ENCODE measurements at regions not wholly inside any gene's neighbourhood (a gene's known extent, or its start where the extent isn't known, plus 50 kb on each side); places are given as distances from the start of the nearest gene placed in this dataset.

DNA sequence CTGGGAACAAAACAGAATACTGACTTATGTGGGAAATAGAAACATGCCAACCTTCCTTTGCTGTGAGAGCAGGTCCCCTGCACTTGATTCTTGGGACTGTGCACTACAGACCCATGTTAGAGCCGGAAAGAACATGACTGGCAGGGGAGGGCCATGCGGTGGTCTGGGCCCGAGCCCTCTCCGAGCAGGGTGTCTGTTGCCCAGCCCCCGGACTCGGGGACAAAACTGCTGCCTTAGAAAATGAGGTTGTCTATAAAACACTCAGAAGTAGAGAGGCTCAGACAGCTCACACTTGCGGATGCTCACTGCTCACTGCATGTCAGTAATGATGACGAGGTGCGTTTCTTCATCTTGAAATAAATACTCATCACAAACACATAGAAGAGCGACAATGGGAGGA, 270.7 kb upstream of the HDAC4 start:
- Histone ChIP-seq H3K36me3 (ENCODE audit: control insufficient read depth in 3 of 3, insufficient read depth in 2 of 3, low read depth in 1 of 3, low read length in 3 of 3) (no peaks in the 10 kb centered on the region), H3K4me1 (ENCODE audit: control insufficient read depth in 3 of 3, insufficient read depth in 2 of 3, low read depth in 1 of 3, low read length in 2 of 3) (no peaks in the 10 kb centered on the region), H3K9me3 (ENCODE audit: control insufficient read depth in 2 of 2, insufficient read depth in 1 of 2, low read depth in 1 of 2, low read length in 1 of 2) (no peaks in the 10 kb centered on the region), H3K27me3 (ENCODE audit: control insufficient read depth in 3 of 3, insufficient read depth in 3 of 3, low read length in 3 of 3) (no peaks in the 10 kb centered on the region), H3K27ac (ENCODE audit: low read depth in 1 of 3, low read length in 2 of 3) (no peak overlapping the region), H3K4me3 (ENCODE audit: low read depth in 1 of 3, low read length in 3 of 3) (no peak overlapping the region)
- 79 to 88% (median 87%) methylated on average over 10 of the region's 10 CpGs for WGBS, 3 donors
- FAIRE-seq (no peak), DNase-seq (no peak)

DNA sequence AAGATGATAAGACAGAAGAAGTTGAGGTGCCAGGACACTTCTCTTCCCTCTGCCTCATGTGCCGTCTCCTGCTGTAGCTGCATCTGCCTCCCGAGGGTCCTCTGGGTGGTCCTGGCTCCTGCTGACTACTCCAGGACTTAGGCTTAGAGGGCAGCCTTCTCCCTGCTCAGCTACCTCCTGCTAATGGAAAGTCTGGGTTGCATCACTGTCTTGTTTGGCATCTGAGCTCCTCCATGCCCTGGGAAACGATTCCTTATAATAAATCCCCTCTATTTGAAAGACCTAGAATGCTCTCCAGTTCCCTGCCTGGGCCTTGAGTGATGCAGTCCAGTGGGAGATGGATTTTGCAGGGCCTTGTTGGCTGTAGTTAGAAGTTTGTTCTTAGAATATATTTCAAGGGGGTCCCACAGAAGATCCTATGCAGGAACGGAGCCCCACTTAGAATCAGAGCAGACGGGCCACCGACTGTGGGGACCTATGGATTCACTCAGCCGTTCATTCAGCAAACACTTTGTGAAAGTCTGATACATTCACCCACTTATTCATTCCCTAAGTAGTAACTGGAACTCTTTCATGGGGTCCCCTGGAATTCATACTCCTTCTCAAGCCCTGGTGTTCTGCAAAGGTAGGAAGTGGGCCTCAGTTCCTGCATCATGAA, 269.8 kb upstream of the HDAC4 start:
- no peak for DNase-seq
- WGBS, 3 donors = 78 to 83% (median 79%) methylated on average over 7 of the region's 7 CpGs
- H3K27ac ChIP-seq (ENCODE audit: low read depth in 1 of 3, low read length in 2 of 3) = no peak overlapping the region
- no peaks in the 10 kb centered on the region for H3K27me3 ChIP-seq (ENCODE audit: control insufficient read depth in 3 of 3, insufficient read depth in 3 of 3, low read length in 3 of 3)
- no peak overlapping the region for H3K4me3 ChIP-seq (ENCODE audit: low read depth in 1 of 3, low read length in 3 of 3)
- FAIRE-seq = no peak
- no peaks in the 10 kb centered on the region for H3K36me3 ChIP-seq (ENCODE audit: control insufficient read depth in 3 of 3, insufficient read depth in 2 of 3, low read depth in 1 of 3, low read length in 3 of 3)
- H3K4me1 ChIP-seq (ENCODE audit: control insufficient read depth in 3 of 3, insufficient read depth in 2 of 3, low read depth in 1 of 3, low read length in 2 of 3) = no peaks in the 10 kb centered on the region
- H3K9me3 ChIP-seq (ENCODE audit: control insufficient read depth in 2 of 2, insufficient read depth in 1 of 2, low read depth in 1 of 2, low read length in 1 of 2) = no peaks in the 10 kb centered on the region

DNA sequence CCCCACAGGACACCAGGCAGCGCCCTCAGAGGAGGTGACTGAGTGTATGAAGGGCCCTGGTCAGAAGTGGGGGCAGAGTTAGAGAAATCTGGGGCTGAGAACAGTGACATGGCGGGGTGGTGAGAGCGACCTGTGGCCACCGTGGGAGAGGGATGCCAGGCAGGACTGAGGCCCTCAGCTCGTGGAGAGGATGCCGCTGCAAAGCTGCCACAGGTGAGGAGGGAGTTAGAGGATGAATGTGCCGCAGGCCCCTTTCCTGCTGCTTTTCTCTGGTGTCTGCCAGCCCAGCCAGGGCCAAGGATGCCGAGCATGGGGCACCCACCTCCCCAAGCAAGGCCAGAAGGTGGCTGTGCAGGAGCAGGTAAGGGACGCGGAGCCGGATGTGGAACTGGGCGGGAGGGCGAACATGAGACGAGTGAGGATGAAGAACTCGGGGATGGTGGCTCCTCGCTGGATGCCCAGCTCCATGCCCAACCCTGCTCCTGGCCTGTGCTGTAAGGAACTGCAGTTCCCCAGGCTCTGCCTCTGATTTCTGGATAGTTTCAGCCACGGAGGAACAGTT, 269.2 kb upstream of the HDAC4 start:
- H3K4me1 ChIP-seq (ENCODE audit: control insufficient read depth in 3 of 3, insufficient read depth in 2 of 3, low read depth in 1 of 3, low read length in 2 of 3) = no peaks in the 10 kb centered on the region
- no peaks in the 10 kb centered on the region for H3K27me3 ChIP-seq (ENCODE audit: control insufficient read depth in 3 of 3, insufficient read depth in 3 of 3, low read length in 3 of 3)
- H3K36me3 ChIP-seq (ENCODE audit: control insufficient read depth in 3 of 3, insufficient read depth in 2 of 3, low read depth in 1 of 3, low read length in 3 of 3) = no peaks in the 10 kb centered on the region
- no peak overlapping the region for H3K27ac ChIP-seq (ENCODE audit: low read depth in 1 of 3, low read length in 2 of 3)
- no peak for DNase-seq
- 76 to 88% (median 85%) methylated on average over 17 of the region's 17 CpGs for WGBS, 3 donors
- H3K9me3 ChIP-seq (ENCODE audit: control insufficient read depth in 2 of 2, insufficient read depth in 1 of 2, low read depth in 1 of 2, low read length in 1 of 2) = no peaks in the 10 kb centered on the region
- H3K4me3 ChIP-seq (ENCODE audit: low read depth in 1 of 3, low read length in 3 of 3) = no peak overlapping the region
- FAIRE-seq = no peak

DNA sequence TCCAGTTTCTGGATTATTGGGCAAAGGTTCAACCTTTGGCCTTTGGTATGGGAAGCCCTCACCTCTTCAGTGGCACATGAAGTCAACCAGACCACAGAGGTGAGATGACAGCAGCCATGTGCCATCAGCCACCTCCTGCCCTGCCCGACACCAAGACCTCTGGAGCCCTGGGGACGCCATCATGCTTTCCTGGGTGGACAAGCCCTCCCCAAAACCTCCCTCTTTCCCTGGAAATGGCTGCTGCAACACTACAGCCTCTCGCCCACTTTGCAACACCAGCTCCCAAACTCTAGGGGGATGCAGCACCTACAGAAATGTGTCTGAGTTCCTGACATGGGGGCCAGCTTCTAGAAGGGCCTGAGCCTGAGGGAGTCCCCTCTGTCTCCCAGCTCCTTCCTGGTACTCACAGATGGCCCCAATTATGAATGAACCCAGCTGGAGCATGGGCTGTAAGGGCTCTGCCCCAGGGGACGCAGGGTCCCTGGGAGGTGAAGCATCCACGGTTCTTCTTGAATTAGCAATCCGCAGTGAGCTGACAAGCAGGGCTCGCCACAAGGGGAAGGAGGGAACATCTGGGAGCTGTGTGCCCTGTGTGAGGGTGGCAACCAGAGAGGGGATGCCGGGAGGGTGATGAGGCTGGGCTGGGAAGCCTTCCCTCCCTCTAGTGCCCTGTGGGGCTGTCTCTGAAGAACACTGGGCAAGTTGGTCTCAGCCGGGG, 268.5 kb upstream of the HDAC4 start:
- DNase-seq = no peak
- Histone ChIP-seq H3K4me3 (ENCODE audit: low read depth in 1 of 3, low read length in 3 of 3) (no peak overlapping the region), H3K4me1 (ENCODE audit: control insufficient read depth in 3 of 3, insufficient read depth in 2 of 3, low read depth in 1 of 3, low read length in 2 of 3) (no peaks in the 10 kb centered on the region), H3K9me3 (ENCODE audit: control insufficient read depth in 2 of 2, insufficient read depth in 1 of 2, low read depth in 1 of 2, low read length in 1 of 2) (no peaks in the 10 kb centered on the region), H3K27ac (ENCODE audit: low read depth in 1 of 3, low read length in 2 of 3) (no peak overlapping the region), H3K36me3 (ENCODE audit: control insufficient read depth in 3 of 3, insufficient read depth in 2 of 3, low read depth in 1 of 3, low read length in 3 of 3) (no peaks in the 10 kb centered on the region), H3K27me3 (ENCODE audit: control insufficient read depth in 3 of 3, insufficient read depth in 3 of 3, low read length in 3 of 3) (no peaks in the 10 kb centered on the region)
- FAIRE-seq = no peak
- WGBS, 3 donors = 80 to 86% (median 84%) methylated on average over 9 of the region's 9 CpGs

DNA sequence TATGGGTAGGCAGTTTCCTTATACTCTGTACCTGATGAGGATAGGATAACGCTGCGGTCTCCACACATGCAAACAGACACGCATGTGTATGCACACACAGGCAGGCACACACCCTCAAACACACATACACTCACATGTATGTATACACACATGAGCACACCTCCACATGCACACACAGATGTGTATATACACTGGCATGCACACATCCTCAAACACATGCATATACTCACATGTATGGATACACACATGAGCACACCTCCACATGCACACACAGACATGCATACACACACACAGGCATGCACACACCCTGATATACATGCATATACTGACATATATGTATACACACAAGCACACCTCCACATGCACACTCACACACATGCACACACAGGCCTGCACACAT, 267.8 kb upstream of the HDAC4 start:
- Histone ChIP-seq H3K27ac (ENCODE audit: low read depth in 1 of 3, low read length in 2 of 3) (no peak overlapping the region), H3K36me3 (ENCODE audit: control insufficient read depth in 3 of 3, insufficient read depth in 2 of 3, low read depth in 1 of 3, low read length in 3 of 3) (no peaks in the 10 kb centered on the region), H3K4me3 (ENCODE audit: low read depth in 1 of 3, low read length in 3 of 3) (no peak overlapping the region), H3K27me3 (ENCODE audit: control insufficient read depth in 3 of 3, insufficient read depth in 3 of 3, low read length in 3 of 3) (no peaks in the 10 kb centered on the region), H3K9me3 (ENCODE audit: control insufficient read depth in 2 of 2, insufficient read depth in 1 of 2, low read depth in 1 of 2, low read length in 1 of 2) (no peaks in the 10 kb centered on the region), H3K4me1 (ENCODE audit: control insufficient read depth in 3 of 3, insufficient read depth in 2 of 3, low read depth in 1 of 3, low read length in 2 of 3) (no peaks in the 10 kb centered on the region)
- FAIRE-seq (no peak), DNase-seq (no peak)
- WGBS, 3 donors = 95 to 100% (median 96%) methylated on average over 3 of the region's 3 CpGs

DNA sequence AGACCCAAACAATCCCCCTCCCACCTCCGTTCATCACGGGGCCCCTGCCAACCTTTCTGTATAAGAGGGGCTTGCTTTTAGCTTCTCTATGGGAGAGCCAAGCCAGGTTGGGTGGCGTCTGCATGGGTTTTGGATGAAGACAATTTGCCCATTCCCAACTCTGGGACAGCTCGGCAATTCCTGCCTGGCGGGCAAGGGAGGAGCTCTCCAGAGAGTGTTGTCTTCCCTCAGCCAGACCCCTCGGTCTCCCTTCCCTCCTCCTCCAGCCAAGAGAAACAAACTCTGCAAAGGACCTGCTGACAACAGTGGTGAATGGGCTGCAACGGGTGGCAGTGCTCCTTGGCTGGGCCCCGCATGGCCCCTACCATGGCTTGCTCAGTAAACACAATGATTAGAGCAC, 267.2 kb upstream of the HDAC4 start:
- no peaks in the 10 kb centered on the region for H3K9me3 ChIP-seq (ENCODE audit: control insufficient read depth in 2 of 2, insufficient read depth in 1 of 2, low read depth in 1 of 2, low read length in 1 of 2)
- H3K36me3 ChIP-seq (ENCODE audit: control insufficient read depth in 3 of 3, insufficient read depth in 2 of 3, low read depth in 1 of 3, low read length in 3 of 3) = no peaks in the 10 kb centered on the region
- H3K4me3 ChIP-seq (ENCODE audit: low read depth in 1 of 3, low read length in 3 of 3) = no peak overlapping the region
- no peaks in the 10 kb centered on the region for H3K27me3 ChIP-seq (ENCODE audit: control insufficient read depth in 3 of 3, insufficient read depth in 3 of 3, low read length in 3 of 3)
- H3K4me1 ChIP-seq (ENCODE audit: control insufficient read depth in 3 of 3, insufficient read depth in 2 of 3, low read depth in 1 of 3, low read length in 2 of 3) = no peaks in the 10 kb centered on the region
- FAIRE-seq (no peak), DNase-seq (no peak)
- WGBS, 3 donors = 67 to 83% (median 80%) methylated on average over 8 of the region's 8 CpGs
- no peak overlapping the region for H3K27ac ChIP-seq (ENCODE audit: low read depth in 1 of 3, low read length in 2 of 3)

DNA sequence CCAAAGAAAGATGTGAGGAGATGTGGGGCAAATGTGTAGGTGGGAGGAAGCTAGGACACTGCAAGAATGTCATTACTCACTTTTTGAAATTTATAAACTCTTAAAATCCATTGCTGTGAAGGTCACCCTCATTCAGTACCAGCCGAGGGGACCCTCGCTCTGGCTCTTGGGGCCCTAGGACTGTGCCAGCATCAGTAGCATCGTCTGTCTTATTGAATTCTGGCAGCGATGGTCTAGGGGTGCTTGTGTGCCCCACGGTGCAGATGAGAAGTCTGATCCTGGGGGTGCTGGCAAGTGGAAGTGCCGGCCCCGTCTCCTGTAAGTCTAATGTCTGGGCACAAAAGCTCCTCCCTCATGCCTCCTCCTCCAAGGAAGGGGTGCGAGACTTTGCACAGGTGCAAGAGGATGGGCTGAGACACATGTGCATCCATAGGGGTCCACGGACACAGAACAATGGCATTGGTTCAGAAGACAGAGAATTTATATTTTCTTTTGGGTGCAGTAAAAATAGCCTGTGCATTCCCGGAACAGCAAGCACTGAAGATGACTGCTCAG, 266.7 kb upstream of the HDAC4 start:
- FAIRE-seq (no peak), DNase-seq (no peak)
- WGBS, 3 donors = 75 to 86% (median 76%) methylated on average over 10 of the region's 10 CpGs
- Histone ChIP-seq H3K4me1 (ENCODE audit: control insufficient read depth in 3 of 3, insufficient read depth in 2 of 3, low read depth in 1 of 3, low read length in 2 of 3) (no peaks in the 10 kb centered on the region), H3K27me3 (ENCODE audit: control insufficient read depth in 3 of 3, insufficient read depth in 3 of 3, low read length in 3 of 3) (no peaks in the 10 kb centered on the region), H3K4me3 (ENCODE audit: low read depth in 1 of 3, low read length in 3 of 3) (no peak overlapping the region), H3K9me3 (ENCODE audit: control insufficient read depth in 2 of 2, insufficient read depth in 1 of 2, low read depth in 1 of 2, low read length in 1 of 2) (no peaks in the 10 kb centered on the region), H3K36me3 (ENCODE audit: control insufficient read depth in 3 of 3, insufficient read depth in 2 of 3, low read depth in 1 of 3, low read length in 3 of 3) (no peaks in the 10 kb centered on the region), H3K27ac (ENCODE audit: low read depth in 1 of 3, low read length in 2 of 3) (no peak overlapping the region)

DNA sequence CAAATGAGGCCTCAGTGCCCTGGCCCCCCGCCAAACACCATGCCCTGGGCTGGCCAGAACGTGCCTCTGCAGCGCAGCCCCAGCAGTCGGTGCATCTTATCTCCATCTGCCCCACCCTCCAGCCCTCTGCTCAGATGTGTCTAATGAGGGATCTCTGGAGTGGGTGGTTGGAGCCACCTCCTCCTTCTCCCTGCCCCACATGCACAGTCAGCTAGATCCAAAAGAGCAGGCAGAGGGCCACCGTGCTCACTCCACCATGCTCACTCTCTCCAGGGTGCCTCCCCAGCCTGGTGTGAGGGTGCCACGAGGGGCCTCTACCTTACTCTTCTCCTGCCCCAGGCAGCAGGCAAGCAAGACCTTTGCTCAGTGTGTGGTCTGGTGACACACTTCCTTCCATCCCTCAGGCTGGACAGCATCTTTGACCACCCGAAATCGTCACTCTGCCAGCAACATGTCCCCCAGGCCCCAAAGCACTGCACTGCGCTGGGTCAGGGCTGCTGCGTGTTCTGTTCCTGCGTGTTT, 266.1 kb upstream of the HDAC4 start:
- no peak for DNase-seq
- no peaks in the 10 kb centered on the region for H3K36me3 ChIP-seq (ENCODE audit: control insufficient read depth in 3 of 3, insufficient read depth in 2 of 3, low read depth in 1 of 3, low read length in 3 of 3)
- 47 to 68% (median 55%) methylated on average over 11 of the region's 11 CpGs for WGBS, 3 donors
- H3K4me1 ChIP-seq (ENCODE audit: control insufficient read depth in 3 of 3, insufficient read depth in 2 of 3, low read depth in 1 of 3, low read length in 2 of 3) = no peaks in the 10 kb centered on the region
- no peak overlapping the region for H3K4me3 ChIP-seq (ENCODE audit: low read depth in 1 of 3, low read length in 3 of 3)
- no peak overlapping the region for H3K27ac ChIP-seq (ENCODE audit: low read depth in 1 of 3, low read length in 2 of 3)
- no peak for FAIRE-seq
- no peaks in the 10 kb centered on the region for H3K9me3 ChIP-seq (ENCODE audit: control insufficient read depth in 2 of 2, insufficient read depth in 1 of 2, low read depth in 1 of 2, low read length in 1 of 2)
- no peaks in the 10 kb centered on the region for H3K27me3 ChIP-seq (ENCODE audit: control insufficient read depth in 3 of 3, insufficient read depth in 3 of 3, low read length in 3 of 3)

Data from small intestine (tissue), 7 donors.